Fibroblast of lung (primary cell): ENCODE measurements at regions not wholly inside any gene's neighbourhood (a gene's known extent, or its start where the extent isn't known, plus 50 kb on each side); places are given as distances from the start of the nearest gene placed in this dataset.

Experiments used
- DNase-seq, 2 donors: peaks; one replicate each; pipeline versions ENCODE4 v3.0.0 to v3.0.0-alpha.2; 2010; ENCODE audit warnings: low read depth in 2 of 2
- H2AFZ ChIP-seq: 2 replicates; pipeline ENCODE4 v1.5.1; 2012; ENCODE audit warnings: low read length, control low read depth, inconsistent platforms
- H3K27ac ChIP-seq: 2 replicates; pipeline ENCODE4 v1.5.1; 2011; ENCODE audit warnings: low read length, control low read depth; ENCODE audit not compliant: insufficient read depth
- H3K27me3 ChIP-seq: 2 replicates; pipeline ENCODE4 v1.5.1; 2011; ENCODE audit warnings: mild to moderate bottlenecking, low read length; ENCODE audit not compliant: control insufficient read depth, insufficient read depth
- H3K36me3 ChIP-seq: 2 replicates; pipeline ENCODE4 v1.5.1; 2011; ENCODE audit warnings: low read length; ENCODE audit not compliant: control insufficient read depth, insufficient read depth
- H3K4me1 ChIP-seq: 2 replicates; pipeline ENCODE4 v1.5.1; 2011; ENCODE audit warnings: low read length; ENCODE audit not compliant: control insufficient read depth, insufficient read depth; ENCODE audit errors: extremely low read depth
- H3K4me2 ChIP-seq: 2 replicates; pipeline ENCODE4 v1.5.1; 2011; ENCODE audit warnings: low read length, control low read depth; ENCODE audit not compliant: insufficient read depth; ENCODE audit errors: extremely low read depth
- H3K4me3 ChIP-seq, 4 experiments: fragments of 200-600 bp in 1 of 4; sonication (generic) in 1 of 4; replicated peaks in 1 of 4; 2 replicates each; pipeline ENCODE4 v1.5.1; 2011 to 2016; ENCODE audit warnings: low read length in 4 of 4, low read depth in 3 of 4, mild to moderate bottlenecking in 3 of 4, control low read depth in 2 of 4, inconsistent platforms in 1 of 4, mixed read lengths in 1 of 4; ENCODE audit not compliant: insufficient read depth in 1 of 4; ENCODE audit errors: control extremely low read depth in 1 of 4
- H3K79me2 ChIP-seq: 2 replicates; pipeline ENCODE4 v1.5.1; 2012; ENCODE audit warnings: mild to moderate bottlenecking, low read length, inconsistent platforms; ENCODE audit not compliant: control insufficient read depth, insufficient read depth
- H3K9ac ChIP-seq: 2 replicates; pipeline ENCODE4 v1.5.1; 2011; ENCODE audit warnings: mild to moderate bottlenecking, low read length, control low read depth; ENCODE audit not compliant: insufficient read depth
- H3K9me3 ChIP-seq: 2 replicates; pipeline ENCODE4 v1.5.1; 2012; ENCODE audit warnings: low read depth, low read length; ENCODE audit not compliant: control insufficient read depth, insufficient read depth
- H4K20me1 ChIP-seq: 2 replicates; pipeline ENCODE4 v1.5.1; 2011; ENCODE audit warnings: low read length; ENCODE audit not compliant: control insufficient read depth, insufficient read depth; ENCODE audit errors: extremely low read depth
- CTCF ChIP-seq, 2 donors: IDR thresholded peaks in 1 of 2; conservative IDR thresholded peaks in 1 of 2; 1 replicate in 1 of 2; 2 replicates in 1 of 2; pipeline ENCODE4 v1.5.1; 2011 to 2012; ENCODE audit warnings: low read length in 2 of 2, control low read depth in 1 of 2, inconsistent platforms in 1 of 2, low read depth in 1 of 2, mild to moderate bottlenecking in 1 of 2
- EZH2 ChIP-seq: IDR thresholded peaks from 2 replicates; pipeline ENCODE4 v1.5.1; 2012; ENCODE audit warnings: low read length, control low read depth, mild to moderate bottlenecking; ENCODE audit errors: missing control alignments

- Histone ChIP-seq H3K79me2 (no peaks in the 10 kb centered on the region), H3K9ac (no peak overlapping the region), H4K20me1 (no peaks in the 10 kb centered on the region), H3K27ac (no peak overlapping the region), H3K9me3 (no peaks in the 10 kb centered on the region), H2AFZ (no peak overlapping the region), H3K4me3 (no peak overlapping the region), H3K4me1 (no peaks in the 10 kb centered on the region), H3K27me3 (peaks cover 2% of the 10 kb centered on the region), H3K4me2 (no peak overlapping the region), H3K36me3 (no peaks in the 10 kb centered on the region)
- no peak for TF ChIP-seq EZH2
- no peak for TF ChIP-seq CTCF (conservative IDR thresholded peaks at IDR 0.05 in 1 of 2, IDR thresholded peaks at IDR 0.05 in 1 of 2; ENCODE audit: low read depth in 1 of 2, low read length in 2 of 2)
- peak in 1 of 2 donors; percentile 9 for DNase-seq
These were observed 113.6 kb upstream of the PPARGC1A start for GRCh38 chr4:24003496-24003895.

GRCh38 chr4:24002330-24002966, 112.6 kb upstream of the PPARGC1A start:
- TF ChIP-seq EZH2, result no peak
- TF ChIP-seq CTCF (conservative IDR thresholded peaks at IDR 0.05 in 1 of 2, IDR thresholded peaks at IDR 0.05 in 1 of 2; ENCODE audit: low read depth in 1 of 2, low read length in 2 of 2), result no peak
- DNase-seq, result peak in 1 of 2 donors; percentile 82
- Histone ChIP-seq H2AFZ (no peak overlapping the region), H3K4me1 (no peaks in the 10 kb centered on the region), H3K9ac (no peak overlapping the region), H3K9me3 (no peaks in the 10 kb centered on the region), H3K27ac (no peak overlapping the region), H3K79me2 (no peaks in the 10 kb centered on the region), H3K27me3 (peaks cover 2% of the 10 kb centered on the region), H3K4me3 (no peak overlapping the region), H4K20me1 (no peaks in the 10 kb centered on the region), H3K4me2 (no peak overlapping the region), H3K36me3 (no peaks in the 10 kb centered on the region)

- Histone ChIP-seq H3K4me3 (no peak overlapping the region), H3K4me2 (no peak overlapping the region), H3K27ac (no peak overlapping the region), H3K79me2 (no peaks in the 10 kb centered on the region), H3K4me1 (no peaks in the 10 kb centered on the region), H3K9ac (no peak overlapping the region), H2AFZ (no peak overlapping the region), H4K20me1 (no peaks in the 10 kb centered on the region), H3K9me3 (no peaks in the 10 kb centered on the region), H3K36me3 (no peaks in the 10 kb centered on the region), H3K27me3 (peaks cover 2% of the 10 kb centered on the region)
- TF ChIP-seq CTCF (conservative IDR thresholded peaks at IDR 0.05 in 1 of 2, IDR thresholded peaks at IDR 0.05 in 1 of 2; ENCODE audit: low read depth in 1 of 2, low read length in 2 of 2) (no peak), EZH2 (no peak)
- peak in 1 of 2 donors; percentile 9 for DNase-seq
These were observed 111.9 kb upstream of the PPARGC1A start for GRCh38 chr4:24001486-24002329.
